ENCODE measurements at regions not wholly inside any gene's neighbourhood (a gene's known extent, or its start where the extent isn't known, plus 50 kb on each side); places are given as distances from the start of the nearest gene placed in this dataset.

GRCh38 chr2:150127346-150127990 lies 360.0 kb downstream of the RND3 start:
- WGBS (ENCODE audit: low lambda C conversion rate), result 89% methylated on average over 6 of the region's 6 CpGs
- H2AFZ ChIP-seq (ENCODE audit: low read depth), result peak overlapping the region; percentile 31; the same call in 1 of the 2 replicates
- no peaks in the 10 kb centered on the region for H3K36me3 ChIP-seq (replicated peaks in 1 of 2; ENCODE audit: control insufficient read depth in 1 of 2, insufficient read depth in 2 of 2, low read length in 1 of 2)
- peak overlapping the region in 1 of 2 experiments; percentile 46; a peak in 2 of 4 replicates for H3K27ac ChIP-seq (ENCODE audit: low read depth in 2 of 2, low read length in 1 of 2)
- peak overlapping the region; percentile 29; the same call in 1 of the 2 replicates for H3K4me2 ChIP-seq
- H4K20me1 ChIP-seq (ENCODE audit: insufficient read depth), result no peaks in the 10 kb centered on the region
- no peaks in the 10 kb centered on the region for H3K79me2 ChIP-seq (ENCODE audit: insufficient read depth)
- H3K27me3 ChIP-seq (ENCODE audit: insufficient read depth), result no peaks in the 10 kb centered on the region
- CTCF ChIA-PET, result interaction anchor here (1.3 kb wide), 1 partner anchor 16 kb away, joined by 3 read pairs; no protein-coding TSS in a partner anchor
- no peak for DNase-seq
- H3F3A ChIP-seq (replicated peaks; ENCODE audit: insufficient read depth), result peaks cover 8% of the 10 kb centered on the region
- no peaks in the 10 kb centered on the region for H3K9me3 ChIP-seq
- no peak overlapping the region for H3K9ac ChIP-seq
- POLR2A ChIA-PET, result no interaction called here
- no peak for TF ChIP-seq ZBTB33 (IDR thresholded peaks at IDR 0.05; ENCODE audit: borderline replicate concordance, low read depth)
- TF ChIP-seq, protein P1, sequence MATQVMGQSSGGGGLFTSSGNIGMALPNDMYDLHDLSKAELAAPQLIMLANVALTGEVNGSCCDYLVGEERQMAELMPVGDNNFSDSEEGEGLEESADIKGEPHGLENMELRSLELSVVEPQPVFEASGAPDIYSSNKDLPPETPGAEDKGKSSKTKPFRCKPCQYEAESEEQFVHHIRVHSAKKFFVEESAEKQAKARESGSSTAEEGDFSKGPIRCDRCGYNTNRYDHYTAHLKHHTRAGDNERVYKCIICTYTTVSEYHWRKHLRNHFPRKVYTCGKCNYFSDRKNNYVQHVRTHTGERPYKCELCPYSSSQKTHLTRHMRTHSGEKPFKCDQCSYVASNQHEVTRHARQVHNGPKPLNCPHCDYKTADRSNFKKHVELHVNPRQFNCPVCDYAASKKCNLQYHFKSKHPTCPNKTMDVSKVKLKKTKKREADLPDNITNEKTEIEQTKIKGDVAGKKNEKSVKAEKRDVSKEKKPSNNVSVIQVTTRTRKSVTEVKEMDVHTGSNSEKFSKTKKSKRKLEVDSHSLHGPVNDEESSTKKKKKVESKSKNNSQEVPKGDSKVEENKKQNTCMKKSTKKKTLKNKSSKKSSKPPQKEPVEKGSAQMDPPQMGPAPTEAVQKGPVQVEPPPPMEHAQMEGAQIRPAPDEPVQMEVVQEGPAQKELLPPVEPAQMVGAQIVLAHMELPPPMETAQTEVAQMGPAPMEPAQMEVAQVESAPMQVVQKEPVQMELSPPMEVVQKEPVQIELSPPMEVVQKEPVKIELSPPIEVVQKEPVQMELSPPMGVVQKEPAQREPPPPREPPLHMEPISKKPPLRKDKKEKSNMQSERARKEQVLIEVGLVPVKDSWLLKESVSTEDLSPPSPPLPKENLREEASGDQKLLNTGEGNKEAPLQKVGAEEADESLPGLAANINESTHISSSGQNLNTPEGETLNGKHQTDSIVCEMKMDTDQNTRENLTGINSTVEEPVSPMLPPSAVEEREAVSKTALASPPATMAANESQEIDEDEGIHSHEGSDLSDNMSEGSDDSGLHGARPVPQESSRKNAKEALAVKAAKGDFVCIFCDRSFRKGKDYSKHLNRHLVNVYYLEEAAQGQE (IDR thresholded peaks at IDR 0.05; ENCODE audit: low read depth, low read length), result no peak
- no peak for TF ChIP-seq EP300 (IDR thresholded peaks at IDR 0.05; ENCODE audit: borderline replicate concordance in 1 of 2, low read depth in 1 of 2, low read length in 1 of 2)
- no peak for TF ChIP-seq FOXM1 (IDR thresholded peaks at IDR 0.05; ENCODE audit: low read depth)
- no peak for TF ChIP-seq TAF1 (IDR thresholded peaks at IDR 0.05; ENCODE audit: borderline replicate concordance, low read depth, low read length)
- TF ChIP-seq FOSL2 (IDR thresholded peaks at IDR 0.05; ENCODE audit: borderline replicate concordance, low read depth), result no peak
- TF ChIP-seq JUND (IDR thresholded peaks at IDR 0.05), result no peak
- TF ChIP-seq, protein P2, sequence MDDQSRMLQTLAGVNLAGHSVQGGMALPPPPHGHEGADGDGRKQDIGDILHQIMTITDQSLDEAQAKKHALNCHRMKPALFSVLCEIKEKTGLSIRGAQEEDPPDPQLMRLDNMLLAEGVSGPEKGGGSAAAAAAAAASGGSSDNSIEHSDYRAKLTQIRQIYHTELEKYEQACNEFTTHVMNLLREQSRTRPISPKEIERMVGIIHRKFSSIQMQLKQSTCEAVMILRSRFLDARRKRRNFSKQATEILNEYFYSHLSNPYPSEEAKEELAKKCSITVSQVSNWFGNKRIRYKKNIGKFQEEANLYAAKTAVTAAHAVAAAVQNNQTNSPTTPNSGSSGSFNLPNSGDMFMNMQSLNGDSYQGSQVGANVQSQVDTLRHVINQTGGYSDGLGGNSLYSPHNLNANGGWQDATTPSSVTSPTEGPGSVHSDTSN (IDR thresholded peaks at IDR 0.05), result no peak
- TF ChIP-seq TEAD4 (IDR thresholded peaks at IDR 0.05; ENCODE audit: borderline replicate concordance, insufficient read depth), result no peak
- no peak for TF ChIP-seq GABPA (IDR thresholded peaks at IDR 0.05; ENCODE audit: low read depth)
- no peak for TF ChIP-seq GATA2 (CRISPR knock-in tag; IDR thresholded peaks at IDR 0.05)
- TF ChIP-seq, protein P3, sequence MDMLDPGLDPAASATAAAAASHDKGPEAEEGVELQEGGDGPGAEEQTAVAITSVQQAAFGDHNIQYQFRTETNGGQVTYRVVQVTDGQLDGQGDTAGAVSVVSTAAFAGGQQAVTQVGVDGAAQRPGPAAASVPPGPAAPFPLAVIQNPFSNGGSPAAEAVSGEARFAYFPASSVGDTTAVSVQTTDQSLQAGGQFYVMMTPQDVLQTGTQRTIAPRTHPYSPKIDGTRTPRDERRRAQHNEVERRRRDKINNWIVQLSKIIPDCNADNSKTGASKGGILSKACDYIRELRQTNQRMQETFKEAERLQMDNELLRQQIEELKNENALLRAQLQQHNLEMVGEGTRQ (IDR thresholded peaks at IDR 0.05; ENCODE audit: borderline replicate concordance, low read depth, low read length), result no peak
- TF ChIP-seq, protein P4, sequence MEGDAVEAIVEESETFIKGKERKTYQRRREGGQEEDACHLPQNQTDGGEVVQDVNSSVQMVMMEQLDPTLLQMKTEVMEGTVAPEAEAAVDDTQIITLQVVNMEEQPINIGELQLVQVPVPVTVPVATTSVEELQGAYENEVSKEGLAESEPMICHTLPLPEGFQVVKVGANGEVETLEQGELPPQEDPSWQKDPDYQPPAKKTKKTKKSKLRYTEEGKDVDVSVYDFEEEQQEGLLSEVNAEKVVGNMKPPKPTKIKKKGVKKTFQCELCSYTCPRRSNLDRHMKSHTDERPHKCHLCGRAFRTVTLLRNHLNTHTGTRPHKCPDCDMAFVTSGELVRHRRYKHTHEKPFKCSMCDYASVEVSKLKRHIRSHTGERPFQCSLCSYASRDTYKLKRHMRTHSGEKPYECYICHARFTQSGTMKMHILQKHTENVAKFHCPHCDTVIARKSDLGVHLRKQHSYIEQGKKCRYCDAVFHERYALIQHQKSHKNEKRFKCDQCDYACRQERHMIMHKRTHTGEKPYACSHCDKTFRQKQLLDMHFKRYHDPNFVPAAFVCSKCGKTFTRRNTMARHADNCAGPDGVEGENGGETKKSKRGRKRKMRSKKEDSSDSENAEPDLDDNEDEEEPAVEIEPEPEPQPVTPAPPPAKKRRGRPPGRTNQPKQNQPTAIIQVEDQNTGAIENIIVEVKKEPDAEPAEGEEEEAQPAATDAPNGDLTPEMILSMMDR (IDR thresholded peaks at IDR 0.05), result no peak
- no peak for TF ChIP-seq RXRA (IDR thresholded peaks at IDR 0.05; ENCODE audit: borderline replicate concordance, low read depth)
- TF ChIP-seq, protein P5, sequence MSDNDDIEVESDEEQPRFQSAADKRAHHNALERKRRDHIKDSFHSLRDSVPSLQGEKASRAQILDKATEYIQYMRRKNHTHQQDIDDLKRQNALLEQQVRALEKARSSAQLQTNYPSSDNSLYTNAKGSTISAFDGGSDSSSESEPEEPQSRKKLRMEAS (IDR thresholded peaks at IDR 0.05; ENCODE audit: low read depth), result no peak
- TF ChIP-seq RAD21 (IDR thresholded peaks at IDR 0.05; ENCODE audit: low read length), result no peak
- peaks cover 9 to 17% of the 10 kb centered on the region in 2 experiments; a peak in 3 of 4 replicates for H3K4me1 ChIP-seq (ENCODE audit: control insufficient read depth in 1 of 2, insufficient read depth in 2 of 2, low read depth in 1 of 2, low read length in 1 of 2)
- no peaks in the 10 kb centered on the region for H3K9me2 ChIP-seq
- no peak overlapping the region for H3K4me3 ChIP-seq (ENCODE audit: low read depth in 2 of 2, low read length in 1 of 2)
